22Rv1 (cell line): ENCODE measurements at regions not wholly inside any gene's neighbourhood (a gene's known extent, or its start where the extent isn't known, plus 50 kb on each side); places are given as distances from the start of the nearest gene placed in this dataset.
"Not testable (repeated sequence)": the region's sequence is repeated elsewhere in the genome, so short reads cannot be mapped to it uniquely, and the experiment has no call there.

Source experiments
- H3K27ac ChIP-seq: fragments of 450-650 bp; 2 replicates; pipeline ENCODE4 v1.5.1; 2017
- ZFX ChIP-seq: fragments of 450-650 bp; IDR thresholded peaks from 2 replicates; pipeline ENCODE4 v1.6.1; 2017; ENCODE audit warnings: antibody characterized with exemption, borderline replicate concordance
- TF ChIP-seq, protein P1 (sequence below): fragments of 450-650 bp; IDR thresholded peaks from 2 replicates; pipeline ENCODE4 v1.5.1; 2017; ENCODE audit warnings: mild to moderate bottlenecking

DNA sequence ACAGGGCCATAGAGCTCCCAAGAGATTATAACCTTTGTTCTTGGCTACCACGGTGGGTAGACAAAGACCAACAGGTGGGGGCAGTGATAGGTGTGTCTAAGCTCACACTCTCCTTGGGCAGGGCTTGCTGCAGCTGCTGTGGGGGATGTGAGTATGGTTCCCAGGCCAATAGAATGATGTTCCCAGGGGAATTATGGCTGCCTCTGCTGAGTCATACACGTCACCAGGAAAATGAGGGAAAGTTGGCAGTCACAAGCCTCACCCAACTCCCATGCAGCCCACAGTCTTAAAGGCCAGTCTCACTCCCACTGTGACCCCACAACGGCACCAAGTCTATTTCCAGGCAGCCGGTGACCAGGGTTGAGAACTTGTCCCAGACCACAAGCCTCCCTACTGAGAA, 453.4 kb upstream of the PODXL start:
- no peak overlapping the region for H3K27ac ChIP-seq
- TF ChIP-seq, protein P1, sequence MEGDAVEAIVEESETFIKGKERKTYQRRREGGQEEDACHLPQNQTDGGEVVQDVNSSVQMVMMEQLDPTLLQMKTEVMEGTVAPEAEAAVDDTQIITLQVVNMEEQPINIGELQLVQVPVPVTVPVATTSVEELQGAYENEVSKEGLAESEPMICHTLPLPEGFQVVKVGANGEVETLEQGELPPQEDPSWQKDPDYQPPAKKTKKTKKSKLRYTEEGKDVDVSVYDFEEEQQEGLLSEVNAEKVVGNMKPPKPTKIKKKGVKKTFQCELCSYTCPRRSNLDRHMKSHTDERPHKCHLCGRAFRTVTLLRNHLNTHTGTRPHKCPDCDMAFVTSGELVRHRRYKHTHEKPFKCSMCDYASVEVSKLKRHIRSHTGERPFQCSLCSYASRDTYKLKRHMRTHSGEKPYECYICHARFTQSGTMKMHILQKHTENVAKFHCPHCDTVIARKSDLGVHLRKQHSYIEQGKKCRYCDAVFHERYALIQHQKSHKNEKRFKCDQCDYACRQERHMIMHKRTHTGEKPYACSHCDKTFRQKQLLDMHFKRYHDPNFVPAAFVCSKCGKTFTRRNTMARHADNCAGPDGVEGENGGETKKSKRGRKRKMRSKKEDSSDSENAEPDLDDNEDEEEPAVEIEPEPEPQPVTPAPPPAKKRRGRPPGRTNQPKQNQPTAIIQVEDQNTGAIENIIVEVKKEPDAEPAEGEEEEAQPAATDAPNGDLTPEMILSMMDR: no peak
- TF ChIP-seq ZFX: no peak

GRCh38 chr7:132004529-132004928, 448.1 kb upstream of the PODXL start:
- TF ChIP-seq, protein P1: no peak
- TF ChIP-seq ZFX: no peak
- H3K27ac ChIP-seq: no peak overlapping the region

GRCh38 chr7:132002343-132002968, 446.0 kb upstream of the PODXL start:
- no peak overlapping the region for H3K27ac ChIP-seq
- no peak for TF ChIP-seq ZFX
- TF ChIP-seq, protein P1: no peak

GRCh38 chr7:132001146-132001545, 444.7 kb upstream of the PODXL start:
- no peak for TF ChIP-seq ZFX
- TF ChIP-seq, protein P1: no peak
- no peak overlapping the region for H3K27ac ChIP-seq

DNA sequence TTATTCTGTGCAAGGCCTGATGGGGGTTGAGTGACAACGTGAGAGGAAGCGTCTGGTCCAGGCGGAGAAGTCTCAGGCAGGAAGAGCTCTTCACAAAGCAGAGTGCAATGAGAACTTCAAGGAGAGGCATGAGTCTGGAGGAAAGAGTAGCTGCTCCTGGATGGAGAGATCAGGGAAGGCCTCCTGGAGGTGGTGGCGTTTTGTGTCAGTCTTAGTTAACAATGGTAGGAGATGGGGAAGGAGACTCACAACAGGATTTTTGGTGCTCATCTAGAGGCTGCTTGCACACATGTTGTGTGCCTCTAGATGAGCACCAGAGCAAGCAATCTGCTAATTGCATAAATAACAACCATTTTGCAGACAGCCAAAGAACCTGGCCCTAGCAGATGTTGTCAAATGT, 442.8 kb upstream of the PODXL start:
- no peak overlapping the region for H3K27ac ChIP-seq
- TF ChIP-seq, protein P1: no peak
- TF ChIP-seq ZFX: no peak

DNA sequence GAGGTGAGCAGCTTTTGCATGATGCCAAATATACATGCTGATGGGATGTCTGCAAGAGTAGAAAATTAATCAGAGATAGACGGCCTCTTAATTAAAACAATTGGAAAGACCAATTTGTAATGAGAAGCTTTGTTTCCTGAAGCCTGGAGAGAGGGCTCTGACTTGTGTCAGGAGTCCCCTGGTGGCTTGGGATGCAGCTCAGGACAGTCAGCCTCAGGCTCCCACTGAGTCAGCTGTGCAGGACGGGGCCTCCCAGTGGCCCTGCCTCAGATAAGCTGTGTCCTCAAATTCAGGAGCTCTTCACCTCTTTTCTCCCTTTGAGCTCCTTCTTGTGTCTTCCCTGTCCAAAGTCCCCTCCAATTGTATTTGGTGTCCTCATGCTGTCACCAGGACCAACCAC, 438.9 kb upstream of the PODXL start:
- TF ChIP-seq, protein P1: no peak
- no peak for TF ChIP-seq ZFX
- no peak overlapping the region for H3K27ac ChIP-seq

DNA sequence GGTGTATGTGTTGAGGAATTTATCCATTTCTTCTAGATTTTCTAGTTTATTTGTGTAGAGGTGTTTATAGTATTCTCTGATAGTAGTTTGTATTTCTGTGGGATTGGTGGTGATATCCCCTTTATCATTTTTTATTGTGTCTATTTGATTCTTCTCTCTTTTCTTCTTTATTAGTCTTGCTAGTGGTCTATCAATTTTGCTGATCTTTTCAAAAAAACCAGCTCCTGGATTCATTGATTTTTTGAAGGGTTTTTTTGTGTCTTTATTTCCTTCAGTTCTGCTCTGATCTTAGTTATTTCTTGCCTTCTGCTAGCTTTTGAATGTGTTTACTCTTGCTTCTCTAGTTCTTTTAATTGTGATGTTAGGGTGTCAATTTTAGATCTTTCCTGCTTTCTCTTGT, 424.6 kb upstream of the PODXL start:
- not testable (repeated sequence) for H3K27ac ChIP-seq

DNA sequence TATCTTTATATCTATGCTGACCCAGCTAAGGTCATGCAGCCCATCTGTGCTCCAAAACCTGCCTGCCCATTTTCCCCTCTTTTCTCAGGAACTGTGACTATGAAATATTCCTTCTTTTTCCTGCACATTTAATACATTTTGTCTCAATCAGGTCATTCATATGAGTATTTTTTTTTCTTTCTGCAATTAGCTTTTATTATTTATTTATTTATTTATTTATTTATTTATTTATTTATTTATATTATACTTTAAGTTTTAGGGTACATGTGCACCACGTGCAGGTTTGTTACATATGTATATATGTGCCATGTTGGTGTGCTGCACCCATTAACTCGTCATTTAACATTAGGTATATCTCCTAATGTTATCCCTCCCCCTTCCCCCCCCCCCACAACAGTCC, 421.7 kb upstream of the PODXL start:
- not testable (repeated sequence) for H3K27ac ChIP-seq
